Gastrocnemius medialis (tissue), 4 donors: ENCODE measurements at regions not wholly inside any gene's neighbourhood (a gene's known extent, or its start where the extent isn't known, plus 50 kb on each side); places are given as distances from the start of the nearest gene placed in this dataset.

Experiments
- ATAC-seq, 2 donors: fragments of 150-250 bp; one replicate each; pipeline ENCODE4 v1.9.1; 2016
- DNase-seq, 2 donors: peaks; one replicate each; pipeline ENCODE4 v3.0.0-alpha.2; 2019
- H3K27ac ChIP-seq, 4 donors: fragments of 200-600 bp; sonication (generic); 1 replicate in 1 of 4; 2 replicates in 3 of 4; pipeline ENCODE4 v1.5.1; 2016 to 2018; ENCODE audit warnings: mild to moderate bottlenecking in 2 of 4, moderate library complexity in 1 of 4
- H3K27me3 ChIP-seq, 3 donors: fragments of 200-600 bp; sonication (generic) in 2 of 3; 1 replicate in 1 of 3; 2 replicates in 2 of 3; pipeline versions ENCODE4 v1.5.1 to v1.6.0; 2016 to 2019; ENCODE audit warnings: mild to moderate bottlenecking in 1 of 3, moderate library complexity in 1 of 3
- H3K36me3 ChIP-seq, 2 donors: fragments of 200-600 bp; sonication (generic) in 1 of 2; one replicate each; pipeline ENCODE4 v1.5.1; 2017 to 2018
- H3K4me1 ChIP-seq, 2 donors: fragments of 200-600 bp; sonication (generic) in 1 of 2; one replicate each; pipeline ENCODE4 v1.5.1; 2016 to 2017; ENCODE audit warnings: mild to moderate bottlenecking in 2 of 2
- H3K4me3 ChIP-seq, 4 donors: fragments of 200-600 bp; sonication (generic) in 3 of 4; 1 replicate in 1 of 4; 2 replicates in 3 of 4; pipeline ENCODE4 v1.5.1; 2016 to 2019; ENCODE audit warnings: mild to moderate bottlenecking in 2 of 4
- H3K9me3 ChIP-seq, 3 donors: fragments of 200-600 bp; sonication (generic) in 2 of 3; 1 replicate in 1 of 3; 2 replicates in 2 of 3; pipeline ENCODE4 v1.5.1; 2016 to 2019
- POLR2A ChIP-seq, 2 donors: fragments of 450-650 bp; IDR thresholded peaks; one replicate each; pipeline ENCODE4 v1.6.1; 2017; ENCODE audit warnings: antibody characterized with exemption in 2 of 2, mild to moderate bottlenecking in 2 of 2, moderate library complexity in 2 of 2
- in situ Hi-C, 4 donors: fragments of 200-750 bp; cut with MboI; loops; one replicate each; pipeline versions ENCODE4 v1.15.0 to v1.8.0; 2017; ENCODE audit warnings: low sequenced_read_pairs in 4 of 4
- intact Hi-C: fragments of 100-400 bp; cut with DNase I; formaldehyde crosslinking; loops from one replicate; pipeline ENCODE4 v1.15.1; 2023; ENCODE audit warnings: low total_unique reads
- TF ChIP-seq, protein P1 (sequence below), 5 experiments: fragments of 450-650 bp in 3 of 5; fragments of 200-600 bp in 2 of 5; sonication (generic) in 2 of 5; IDR thresholded peaks in 4 of 5; conservative IDR thresholded peaks in 1 of 5; 1 replicate in 4 of 5; 2 replicates in 1 of 5; pipeline ENCODE4 v1.5.1; 2016 to 2019; ENCODE audit warnings: antibody characterized with exemption in 5 of 5, mild to moderate bottlenecking in 3 of 5, moderate library complexity in 3 of 5

DNA sequence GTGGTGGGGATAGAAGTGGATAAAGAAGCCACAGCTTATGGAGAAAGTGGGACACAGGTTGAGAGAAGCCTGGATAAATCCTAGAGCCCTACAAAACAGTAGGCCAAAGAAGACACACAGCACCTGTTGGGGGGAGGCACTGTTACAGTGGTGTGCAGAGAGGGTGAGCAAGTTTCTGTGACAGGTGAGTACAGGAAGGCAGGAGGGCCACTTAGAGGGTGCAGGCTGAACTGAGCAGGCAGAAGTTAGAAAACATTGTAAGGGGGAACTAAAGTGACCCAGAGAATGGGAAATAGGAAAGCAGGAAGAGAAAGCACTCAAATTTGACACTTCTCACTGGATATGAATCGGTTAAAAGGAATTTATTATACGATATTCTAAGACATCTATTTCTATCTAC is 146.1 kb upstream of the TMCO5A start:
- H3K9me3 ChIP-seq, result no peaks in the 10 kb centered on the region
- H3K4me3 ChIP-seq, result no peak overlapping the region
- no peak overlapping the region for H3K27ac ChIP-seq
- no peak for TF ChIP-seq POLR2A (IDR thresholded peaks at IDR 0.05)
- TF ChIP-seq, protein P1, sequence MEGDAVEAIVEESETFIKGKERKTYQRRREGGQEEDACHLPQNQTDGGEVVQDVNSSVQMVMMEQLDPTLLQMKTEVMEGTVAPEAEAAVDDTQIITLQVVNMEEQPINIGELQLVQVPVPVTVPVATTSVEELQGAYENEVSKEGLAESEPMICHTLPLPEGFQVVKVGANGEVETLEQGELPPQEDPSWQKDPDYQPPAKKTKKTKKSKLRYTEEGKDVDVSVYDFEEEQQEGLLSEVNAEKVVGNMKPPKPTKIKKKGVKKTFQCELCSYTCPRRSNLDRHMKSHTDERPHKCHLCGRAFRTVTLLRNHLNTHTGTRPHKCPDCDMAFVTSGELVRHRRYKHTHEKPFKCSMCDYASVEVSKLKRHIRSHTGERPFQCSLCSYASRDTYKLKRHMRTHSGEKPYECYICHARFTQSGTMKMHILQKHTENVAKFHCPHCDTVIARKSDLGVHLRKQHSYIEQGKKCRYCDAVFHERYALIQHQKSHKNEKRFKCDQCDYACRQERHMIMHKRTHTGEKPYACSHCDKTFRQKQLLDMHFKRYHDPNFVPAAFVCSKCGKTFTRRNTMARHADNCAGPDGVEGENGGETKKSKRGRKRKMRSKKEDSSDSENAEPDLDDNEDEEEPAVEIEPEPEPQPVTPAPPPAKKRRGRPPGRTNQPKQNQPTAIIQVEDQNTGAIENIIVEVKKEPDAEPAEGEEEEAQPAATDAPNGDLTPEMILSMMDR (IDR thresholded peaks at IDR 0.05 in 4 of 5, conservative IDR thresholded peaks at IDR 0.05 in 1 of 5), result no peak
- DNase-seq (no peak), ATAC-seq (no peak)
- intact Hi-C loops (no loop called here), in situ Hi-C loops (no loop called here)
- H3K27me3 ChIP-seq, result no peaks in the 10 kb centered on the region
- H3K4me1 ChIP-seq, result no peaks in the 10 kb centered on the region
- no peaks in the 10 kb centered on the region for H3K36me3 ChIP-seq

- H3K9me3 ChIP-seq, result no peaks in the 10 kb centered on the region
- DNase-seq, result no peak
- intact Hi-C loops, result no loop called here
Observed at GRCh38 chr15:37788767-37789396, 145.6 kb upstream of the TMCO5A start.

GRCh38 chr15:37789397-37789786 is 145.0 kb upstream of the TMCO5A start:
- in situ Hi-C loops, result no loop called here
- Histone ChIP-seq H3K27ac (no peak overlapping the region), H3K4me3 (no peak overlapping the region), H3K27me3 (no peaks in the 10 kb centered on the region), H3K9me3 (no peaks in the 10 kb centered on the region), H3K4me1 (no peaks in the 10 kb centered on the region), H3K36me3 (no peaks in the 10 kb centered on the region)
- ATAC-seq, result no peak
- no peak for TF ChIP-seq POLR2A (IDR thresholded peaks at IDR 0.05)
- TF ChIP-seq, protein P1 (IDR thresholded peaks at IDR 0.05 in 4 of 5, conservative IDR thresholded peaks at IDR 0.05 in 1 of 5), result no peak
- no peak for DNase-seq
- intact Hi-C loops, result no loop called here

More at GRCh38 chr15:37788767-37789396, 145.6 kb upstream of the TMCO5A start:
- no peaks in the 10 kb centered on the region for H3K27me3 ChIP-seq
- in situ Hi-C loops, result no loop called here
- ATAC-seq, result no peak
- TF ChIP-seq, protein P1 (IDR thresholded peaks at IDR 0.05 in 4 of 5, conservative IDR thresholded peaks at IDR 0.05 in 1 of 5), result no peak
- H3K36me3 ChIP-seq, result no peaks in the 10 kb centered on the region
- no peak overlapping the region for H3K4me3 ChIP-seq
- no peaks in the 10 kb centered on the region for H3K4me1 ChIP-seq
- no peak overlapping the region for H3K27ac ChIP-seq

DNA sequence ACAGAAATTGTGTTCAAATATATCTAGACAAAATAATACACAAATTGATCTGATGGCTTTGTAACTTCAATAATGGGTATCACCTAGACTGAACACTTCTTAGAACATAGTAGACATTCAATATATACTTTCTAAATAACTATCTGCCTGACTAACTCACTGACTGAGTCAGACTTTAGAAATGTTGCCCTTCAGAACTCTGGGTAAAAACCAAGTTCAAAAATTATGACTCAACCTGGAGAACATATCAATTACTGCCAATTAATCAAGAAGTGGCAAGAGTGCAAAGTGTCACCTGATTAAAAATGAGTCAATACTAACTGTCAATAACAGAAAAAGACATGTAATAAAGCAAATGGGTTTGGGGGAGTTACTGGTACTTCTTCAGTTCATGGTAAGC is 144.6 kb upstream of the TMCO5A start:
- H3K27ac ChIP-seq, result no peak overlapping the region
- no peaks in the 10 kb centered on the region for H3K36me3 ChIP-seq
- ATAC-seq (no peak), DNase-seq (no peak)
- H3K27me3 ChIP-seq, result no peaks in the 10 kb centered on the region
- H3K4me3 ChIP-seq, result no peak overlapping the region
- no peaks in the 10 kb centered on the region for H3K4me1 ChIP-seq
- intact Hi-C loops (no loop called here), in situ Hi-C loops (no loop called here)
- TF ChIP-seq POLR2A (IDR thresholded peaks at IDR 0.05), result no peak
- TF ChIP-seq, protein P1 (IDR thresholded peaks at IDR 0.05 in 4 of 5, conservative IDR thresholded peaks at IDR 0.05 in 1 of 5), result no peak
- no peaks in the 10 kb centered on the region for H3K9me3 ChIP-seq

- H3K4me1 ChIP-seq, result no peaks in the 10 kb centered on the region
- no peak for TF ChIP-seq POLR2A (IDR thresholded peaks at IDR 0.05)
- TF ChIP-seq, protein P1 (IDR thresholded peaks at IDR 0.05 in 4 of 5, conservative IDR thresholded peaks at IDR 0.05 in 1 of 5), result no peak
Observed at GRCh38 chr15:37791693-37792092, 142.7 kb upstream of the TMCO5A start.

More at GRCh38 chr15:37791693-37792092, 142.7 kb upstream of the TMCO5A start:
- Histone ChIP-seq H3K27ac (no peak overlapping the region), H3K4me3 (no peak overlapping the region), H3K36me3 (no peaks in the 10 kb centered on the region), H3K27me3 (no peaks in the 10 kb centered on the region), H3K9me3 (no peaks in the 10 kb centered on the region)
- intact Hi-C loops (no loop called here), in situ Hi-C loops (no loop called here)
- ATAC-seq (no peak), DNase-seq (no peak)
